Left lobe of liver (tissue), 2 donors: ENCODE measurements at regions not wholly inside any gene's neighbourhood (a gene's known extent, or its start where the extent isn't known, plus 50 kb on each side); places are given as distances from the start of the nearest gene placed in this dataset.
"Not testable (repeated sequence)": the region's sequence is repeated elsewhere in the genome, so short reads cannot be mapped to it uniquely, and the experiment has no call there.

Experiments used
- ATAC-seq: fragments of 200-7000 bp; cut with Tn5 transposase; one replicate; pipeline ENCODE4 v1.9.1; 2020; ENCODE audit warnings: mild to moderate bottlenecking, moderate library complexity
- DNase-seq: peaks from one replicate; pipeline ENCODE4 v3.0.0-alpha.2; 2020; ENCODE audit warnings: low spot score
- donor health status: DM: no; HTN: no; CAD: no; lungs with moderate emphysema.
- donor health status: DM: no; HTN: yes; CAD: no.

DNA sequence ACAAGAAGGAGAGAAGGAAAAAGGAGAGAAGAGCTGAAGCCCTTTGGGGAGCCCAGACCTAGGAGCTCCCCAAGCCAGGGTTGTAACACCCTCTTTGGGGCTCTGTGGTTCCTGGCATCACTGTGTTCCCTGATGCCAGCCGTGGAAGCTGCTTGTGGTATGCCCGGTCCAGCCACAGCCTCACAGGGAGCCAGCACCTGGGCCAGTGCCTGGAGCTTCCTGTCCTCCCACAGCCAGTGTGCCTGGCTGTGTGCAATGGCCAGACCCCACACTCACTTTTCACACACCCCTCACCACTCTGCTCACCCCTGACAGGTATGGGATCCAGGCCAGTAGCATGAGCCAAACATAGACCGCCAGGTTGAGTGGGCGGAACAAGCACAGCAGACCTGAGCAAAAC, 834.7 kb downstream of the FLRT2 start:
- ATAC-seq (no peak), DNase-seq (no peak)

GRCh38 chr14:86363576-86363975, 833.6 kb downstream of the FLRT2 start:
- ATAC-seq (no peak), DNase-seq (no peak)

GRCh38 chr14:86363047-86363446, 833.1 kb downstream of the FLRT2 start:
- DNase-seq (no peak), ATAC-seq (no peak)

GRCh38 chr14:86357876-86358275, 827.9 kb downstream of the FLRT2 start:
- ATAC-seq (no peak), DNase-seq (no peak)

- no peak for ATAC-seq
- DNase-seq: no peak
Observed at GRCh38 chr14:86357119-86357518, 827.2 kb downstream of the FLRT2 start.

DNA sequence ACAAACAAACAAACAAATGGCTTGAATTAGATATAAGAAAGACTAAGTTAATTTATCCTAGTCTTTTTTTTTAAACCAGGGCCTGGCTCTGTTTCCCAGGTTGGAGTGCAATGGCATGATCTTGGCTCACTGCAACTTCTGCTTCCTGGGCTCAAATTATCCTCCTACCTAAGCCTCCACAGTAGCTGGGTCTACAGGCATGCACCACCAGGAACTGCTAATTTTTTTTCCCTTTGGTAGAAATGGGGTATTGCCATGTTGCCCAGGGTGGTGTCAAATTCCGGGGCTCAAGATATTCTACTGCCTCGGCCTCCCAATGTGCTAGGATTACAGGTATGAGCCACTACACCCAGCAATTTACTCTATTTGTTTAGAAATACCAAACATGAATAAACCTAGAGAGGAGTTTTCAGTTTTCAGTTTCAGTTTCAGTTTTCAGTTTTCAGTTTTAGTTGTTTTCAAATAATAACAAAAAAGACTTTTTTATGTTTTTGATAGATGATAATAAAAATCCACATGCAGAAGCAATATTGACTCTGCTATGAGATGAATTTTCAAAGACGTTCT, 817.0 kb downstream of the FLRT2 start:
- ATAC-seq (no peak), DNase-seq (no peak)

GRCh38 chr14:86334355-86334754, 804.4 kb downstream of the FLRT2 start:
- no peak for ATAC-seq
- no peak for DNase-seq

DNA sequence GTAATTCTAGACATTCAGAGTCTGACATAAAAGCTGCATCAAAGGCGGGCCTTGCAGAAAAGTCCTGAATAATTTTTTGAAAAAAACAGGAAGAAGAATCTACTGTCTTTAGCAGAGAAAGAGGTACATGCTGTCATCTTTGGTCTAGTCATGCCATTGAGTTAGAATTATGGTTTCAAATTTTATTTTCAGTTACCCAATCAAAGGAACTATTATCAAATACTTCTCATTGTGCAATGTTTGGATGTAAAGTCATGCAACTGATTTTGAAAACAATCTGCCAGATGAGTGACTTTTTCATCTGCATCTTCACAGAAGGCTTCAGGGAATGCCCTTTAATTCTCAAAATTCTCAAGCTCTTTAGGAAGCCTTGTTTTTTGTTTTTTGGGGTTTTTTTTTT, 803.5 kb downstream of the FLRT2 start:
- ATAC-seq (no peak), DNase-seq (no peak)

DNA sequence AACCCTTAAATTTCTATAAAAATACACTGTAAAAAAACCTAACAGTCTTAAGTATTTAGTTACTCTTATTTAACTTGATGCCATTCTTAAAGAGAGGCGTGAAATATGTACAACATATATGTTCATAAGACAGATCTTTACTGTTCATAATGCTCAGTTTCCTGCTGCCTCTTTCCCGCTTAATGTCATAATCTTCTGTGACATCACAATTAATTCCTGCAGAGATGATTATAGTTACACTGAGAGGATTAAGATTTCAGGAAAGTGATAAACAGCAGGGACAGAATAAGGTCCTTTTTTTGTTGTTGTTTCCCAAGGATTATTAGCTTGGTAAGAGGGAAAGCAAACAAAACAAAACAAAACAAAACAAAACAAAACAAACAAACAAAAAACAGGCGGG, 801.4 kb downstream of the FLRT2 start:
- DNase-seq (no peak), ATAC-seq (no peak)

GRCh38 chr14:86321151-86321550, 791.2 kb downstream of the FLRT2 start:
- DNase-seq (no peak), ATAC-seq (no peak)

- not testable (repeated sequence) for ATAC-seq, DNase-seq
Observed at GRCh38 chr14:86312154-86312665, 782.3 kb downstream of the FLRT2 start.

DNA sequence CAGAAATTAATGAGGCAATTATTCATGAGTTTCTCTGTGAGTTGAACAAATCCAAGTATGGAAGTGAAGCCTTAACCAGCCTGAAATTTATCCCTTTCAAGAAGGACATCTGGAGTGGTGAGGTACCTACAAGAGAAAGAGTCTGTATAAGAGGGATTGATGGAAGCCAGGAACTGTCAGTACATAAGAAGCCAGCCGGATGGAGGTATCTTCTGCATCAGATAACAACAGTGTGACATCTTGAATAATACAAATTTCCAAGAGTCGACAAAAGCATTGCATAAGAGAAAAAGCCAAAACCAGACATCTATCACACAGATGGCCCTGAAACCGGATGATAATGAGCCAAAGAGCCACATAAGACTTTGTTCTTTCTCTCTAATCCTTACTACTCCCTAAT, 781.2 kb downstream of the FLRT2 start:
- DNase-seq (no peak), ATAC-seq (no peak)

GRCh38 chr14:86310611-86311010, 780.7 kb downstream of the FLRT2 start:
- ATAC-seq: no peak
- no peak for DNase-seq

DNA sequence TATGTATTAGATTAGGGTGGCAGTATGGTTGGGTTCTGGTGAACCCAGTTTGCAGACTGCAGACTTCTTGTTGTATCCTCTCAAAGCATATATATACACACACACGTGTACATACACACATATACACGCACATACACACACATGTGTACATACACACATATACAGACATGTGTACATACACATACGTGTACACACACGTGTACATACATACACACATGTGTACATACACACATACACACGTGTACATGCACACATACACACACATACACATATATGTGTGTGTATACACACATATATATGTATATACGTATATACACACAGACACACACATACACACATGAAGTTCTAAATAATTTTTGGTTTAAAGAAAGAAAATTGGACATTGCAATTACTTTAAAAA, 780.2 kb downstream of the FLRT2 start:
- DNase-seq (no peak), ATAC-seq (no peak)

GRCh38 chr14:86305058-86305457, 775.1 kb downstream of the FLRT2 start:
- ATAC-seq: no peak
- DNase-seq: no peak

DNA sequence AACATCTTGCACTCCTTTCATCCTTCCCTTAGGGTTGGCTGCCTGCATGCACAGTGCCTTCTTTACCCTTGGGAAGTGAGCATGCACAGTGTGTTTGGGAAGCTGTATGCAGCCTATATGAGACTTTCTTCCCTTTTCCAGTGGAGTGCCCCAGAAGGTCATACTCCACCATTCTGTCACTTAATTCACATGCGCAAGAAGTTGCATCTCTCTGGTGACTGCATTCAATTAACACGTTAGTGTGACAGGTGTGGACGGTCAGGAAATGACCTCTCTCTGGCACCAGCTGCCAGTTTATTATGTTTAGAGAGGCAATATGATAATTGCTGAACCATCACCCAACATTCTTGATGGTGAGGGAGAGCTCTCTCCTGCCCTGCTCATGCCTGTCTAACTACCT, 770.0 kb downstream of the FLRT2 start:
- ATAC-seq: no peak
- DNase-seq: no peak

DNA sequence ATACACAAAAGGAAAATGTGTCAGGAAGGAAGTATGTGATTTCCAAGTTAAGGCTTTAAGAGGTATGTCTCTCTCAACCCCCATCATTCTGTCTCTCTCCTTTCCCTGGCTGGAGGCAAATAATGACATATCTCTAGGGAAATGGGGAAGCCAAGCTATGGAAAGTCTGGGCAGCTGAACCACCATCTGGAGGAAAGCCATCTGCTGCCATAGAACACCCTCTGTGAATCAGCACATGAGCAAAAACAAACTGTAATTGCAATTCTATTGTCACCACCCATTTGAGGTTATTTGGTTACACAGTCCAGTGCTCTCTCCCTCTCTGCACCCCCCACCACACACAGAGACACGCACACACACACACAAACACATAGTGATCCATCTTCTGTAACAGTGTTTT, 766.2 kb downstream of the FLRT2 start:
- ATAC-seq (no peak), DNase-seq (no peak)

- ATAC-seq: no peak
- no peak for DNase-seq
Observed at GRCh38 chr14:86288336-86288735, 758.4 kb downstream of the FLRT2 start.

GRCh38 chr14:86279405-86279804, 749.5 kb downstream of the FLRT2 start:
- ATAC-seq: no peak
- no peak for DNase-seq

- no peak for ATAC-seq
- no peak for DNase-seq
Observed at GRCh38 chr14:86257973-86258372, 728.0 kb downstream of the FLRT2 start.

DNA sequence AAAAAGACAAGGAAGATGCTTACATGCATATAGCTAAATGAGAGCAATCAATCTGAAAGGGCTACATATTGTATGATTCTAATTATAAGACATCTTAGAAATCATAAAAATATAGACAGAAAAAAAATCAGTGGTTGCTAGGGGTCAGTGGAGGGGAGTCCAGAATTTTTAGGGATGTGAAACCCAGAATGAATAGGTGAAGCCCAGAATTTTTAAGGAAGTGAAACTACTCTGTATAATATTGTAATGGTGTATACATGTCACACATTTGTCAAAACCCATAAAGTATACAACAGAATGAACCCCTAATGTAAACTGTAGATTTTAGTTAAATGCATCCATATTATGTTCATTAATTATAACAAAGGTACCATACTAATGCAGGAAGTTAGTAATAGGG, 713.2 kb downstream of the FLRT2 start:
- ATAC-seq (no peak), DNase-seq (no peak)

GRCh38 chr14:86237733-86238132, 707.8 kb downstream of the FLRT2 start:
- ATAC-seq: no peak
- no peak for DNase-seq

GRCh38 chr14:86221755-86222154, 691.8 kb downstream of the FLRT2 start:
- no peak for DNase-seq
- ATAC-seq: no peak

DNA sequence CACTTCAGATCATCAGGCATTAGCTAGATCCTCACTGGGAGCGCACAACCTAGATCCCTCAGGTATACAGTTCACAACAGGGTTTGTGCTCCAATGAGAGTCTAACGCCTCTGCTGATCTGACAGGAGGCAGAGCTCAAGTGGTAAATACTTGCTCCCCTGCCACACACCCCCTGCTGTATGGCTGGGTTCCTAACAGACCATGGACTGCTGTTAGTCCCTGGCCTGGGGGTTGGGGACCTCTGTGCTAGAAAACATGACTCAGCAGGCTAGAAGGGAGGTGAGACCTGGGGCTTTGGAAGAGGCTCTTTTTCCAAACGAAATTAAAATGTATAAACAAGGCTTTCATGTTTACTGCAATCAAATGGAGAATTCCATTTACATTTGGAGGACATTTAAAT, 691.1 kb downstream of the FLRT2 start:
- ATAC-seq (no peak), DNase-seq (no peak)
